Loucy (cell line): ENCODE measurements at regions not wholly inside any gene's neighbourhood (a gene's known extent, or its start where the extent isn't known, plus 50 kb on each side); places are given as distances from the start of the nearest gene placed in this dataset.
"Not testable (repeated sequence)": the region's sequence is repeated elsewhere in the genome, so short reads cannot be mapped to it uniquely, and the experiment has no call there.

Experiments used
- CTCF ChIP-seq: fragments of 200-600 bp; sonication (generic); conservative IDR thresholded peaks from 2 replicates; pipeline ENCODE4 v1.5.1; 2014; ENCODE audit warnings: mild to moderate bottlenecking, antibody characterized with exemption, low read length
- EZH2phosphoT487 ChIP-seq: fragments of 200-600 bp; IDR thresholded peaks from 2 replicates; pipeline ENCODE4 v1.6.1; 2018; ENCODE audit warnings: antibody characterized with exemption, mild to moderate bottlenecking, moderate library complexity, borderline replicate concordance

DNA sequence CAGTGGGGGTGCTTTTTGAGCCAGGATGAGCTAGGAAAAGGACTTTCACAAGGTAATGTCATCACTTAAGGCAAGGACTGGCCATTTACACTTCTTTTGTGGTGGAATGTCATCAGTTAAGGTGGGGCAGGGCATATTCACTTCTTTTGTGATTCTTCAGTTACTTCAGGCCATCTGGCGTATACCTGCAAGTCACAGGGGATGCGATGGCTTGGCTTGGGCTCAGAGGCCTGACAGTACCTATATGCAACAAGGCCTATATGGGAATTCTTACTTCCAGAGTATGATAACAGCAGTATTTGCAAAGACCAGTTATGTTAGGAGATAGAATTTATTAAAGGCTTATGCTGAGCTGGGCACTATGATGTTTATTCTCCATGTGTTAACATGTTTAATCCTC lies 731.9 kb upstream of the MBL2 start:
- not testable (repeated sequence) for TF ChIP-seq CTCF, EZH2phosphoT487
